ENCODE measurements at regions not wholly inside any gene's neighbourhood (a gene's known extent, or its start where the extent isn't known, plus 50 kb on each side); places are given as distances from the start of the nearest gene placed in this dataset.

GRCh38 chr7:156459067-156459466, 181.5 kb upstream of the RNF32 start:
- no peak for FAIRE-seq
- intact Hi-C loops (cut with micrococcal nuclease) (no loop called here), dilution Hi-C loops (cut with MboI; ENCODE audit: extremely low pct_ligation_motif_present, low sequenced_read_pairs) (no loop called here)
- H3K4me1 ChIP-seq (ENCODE audit: control insufficient read depth, extremely low read depth, insufficient read depth, low read length), result no peaks in the 10 kb centered on the region
- CTCF ChIA-PET, result no interaction called here
- H3K4me3 ChIP-seq (replicated peaks in 1 of 3; ENCODE audit: insufficient read depth in 1 of 3, low read depth in 1 of 3, low read length in 3 of 3), result no peak overlapping the region
- TF ChIP-seq POLR2A (IDR thresholded peaks at IDR 0.05; ENCODE audit: low read depth, low read length) (no peak), CTCF (IDR thresholded peaks at IDR 0.05; ENCODE audit: extremely low read depth in 1 of 2, insufficient read depth in 1 of 2, low read depth in 1 of 2, low read length in 2 of 2) (no peak), FOS (IDR thresholded peaks at IDR 0.05; ENCODE audit: borderline replicate concordance, insufficient read depth, low read length) (no peak), POLR2AphosphoS5 (IDR thresholded peaks at IDR 0.05; ENCODE audit: insufficient read depth, low read depth, low read length) (no peak), GATA2 (IDR thresholded peaks at IDR 0.05; ENCODE audit: insufficient read depth, insufficient read length, low read depth, low read length) (no peak), MYC (IDR thresholded peaks at IDR 0.05; ENCODE audit: low read depth, low read length) (no peak), EZH2 (IDR thresholded peaks at IDR 0.05; ENCODE audit: borderline replicate concordance, low read depth, low read length, severe bottlenecking) (no peak), JUN (IDR thresholded peaks at IDR 0.05; ENCODE audit: borderline replicate concordance, insufficient read depth, insufficient read length, low read depth) (no peak)
- TF ChIP-seq, protein P1, sequence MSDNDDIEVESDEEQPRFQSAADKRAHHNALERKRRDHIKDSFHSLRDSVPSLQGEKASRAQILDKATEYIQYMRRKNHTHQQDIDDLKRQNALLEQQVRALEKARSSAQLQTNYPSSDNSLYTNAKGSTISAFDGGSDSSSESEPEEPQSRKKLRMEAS (IDR thresholded peaks at IDR 0.05; ENCODE audit: insufficient read depth, insufficient read length), result no peak
- no peak overlapping the region for H3K9ac ChIP-seq (replicated peaks; ENCODE audit: extremely low read depth, insufficient read depth, low read length)
- H3K27ac ChIP-seq (ENCODE audit: insufficient read depth, low read depth, low read length), result no peak overlapping the region
- no peak for DNase-seq (ENCODE audit: low read depth, low spot score)
- no peak overlapping the region for H2AFZ ChIP-seq (ENCODE audit: low read depth, low read length)
- no TSS peak for BruUV-seq (replicated peaks)
- no peaks in the 10 kb centered on the region for H3K79me2 ChIP-seq (ENCODE audit: control insufficient read depth, insufficient read depth, low read length)
- H4K20me1 ChIP-seq (replicated peaks; ENCODE audit: control insufficient read depth, extremely low read depth, insufficient read depth, low read length), result no peaks in the 10 kb centered on the region
- no peaks in the 10 kb centered on the region for H3K27me3 ChIP-seq (ENCODE audit: control insufficient read depth in 2 of 2, insufficient read depth in 2 of 2, low read length in 2 of 2)
- no peaks in the 10 kb centered on the region for H3K9me1 ChIP-seq (replicated peaks; ENCODE audit: control insufficient read depth, extremely low read depth, insufficient read depth, low read length)
- H3K9me3 ChIP-seq (replicated peaks; ENCODE audit: control insufficient read depth, insufficient read depth, low read length), result no peaks in the 10 kb centered on the region
- POLR2A ChIA-PET, result no interaction called here
- no peak overlapping the region for H3K4me2 ChIP-seq (ENCODE audit: insufficient read depth, low read length)
- no peaks in the 10 kb centered on the region for H3K36me3 ChIP-seq (ENCODE audit: control insufficient read depth in 2 of 2, extremely low read depth in 1 of 2, insufficient read depth in 2 of 2, low read length in 2 of 2)
